ENCODE measurements at regions not wholly inside any gene's neighbourhood (a gene's known extent, or its start where the extent isn't known, plus 50 kb on each side); places are given as distances from the start of the nearest gene placed in this dataset.

GRCh38 chr2:234366891-234367290, 130.0 kb downstream of the ARL4C start:
- no peaks in the 10 kb centered on the region for H3K79me2 ChIP-seq (ENCODE audit: control insufficient read depth, insufficient read depth, low read length)
- H3K4me2 ChIP-seq (ENCODE audit: control insufficient read depth, extremely low read depth, insufficient read depth, low read depth, low read length), result peak overlapping the region; percentile 3

GRCh38 chr2:234364661-234365060, 132.2 kb downstream of the ARL4C start:
- H3K9ac ChIP-seq (ENCODE audit: control insufficient read depth, extremely low read depth, insufficient read depth, low read length), result no peak overlapping the region
- no peak for TF ChIP-seq EZH2 (IDR thresholded peaks at IDR 0.05; ENCODE audit: low read length)
- TF ChIP-seq CTCF (optimal IDR thresholded peaks at IDR 0.05 in 1 of 3, IDR thresholded peaks at IDR 0.05 in 1 of 3, conservative IDR thresholded peaks at IDR 0.05 in 1 of 3; ENCODE audit: extremely low read depth in 1 of 3, insufficient read depth in 2 of 3, low read length in 3 of 3), result no peak
- no peaks in the 10 kb centered on the region for H3K9me1 ChIP-seq (ENCODE audit: control insufficient read depth, extremely low read depth, insufficient read depth, low read length)
- no peaks in the 10 kb centered on the region for H3K27me3 ChIP-seq (ENCODE audit: control insufficient read depth, extremely low read depth, insufficient read depth, low read length)
- H2AFZ ChIP-seq (ENCODE audit: control insufficient read depth, low read length), result no peak overlapping the region
- FAIRE-seq, result no peak
- no peaks in the 10 kb centered on the region for H3K79me2 ChIP-seq (ENCODE audit: control insufficient read depth, insufficient read depth, low read length)
- no peak for DNase-seq (ENCODE audit: low read depth, low spot score)
- H3K27ac ChIP-seq (ENCODE audit: control insufficient read depth, insufficient read depth, low read length), result no peak overlapping the region
- H3K9me3 ChIP-seq (ENCODE audit: control insufficient read depth, low read depth, low read length), result no peaks in the 10 kb centered on the region
- H3K36me3 ChIP-seq (ENCODE audit: control insufficient read depth in 2 of 2, extremely low read depth in 1 of 2, insufficient read depth in 2 of 2, low read length in 2 of 2), result no peaks in the 10 kb centered on the region
- peaks cover 36% of the 10 kb centered on the region for H3K4me1 ChIP-seq (ENCODE audit: control insufficient read depth, extremely low read depth, insufficient read depth, low read length)
- H4K20me1 ChIP-seq (ENCODE audit: control insufficient read depth, extremely low read depth, insufficient read depth, low read length), result no peaks in the 10 kb centered on the region
- dilution Hi-C loops (cut with MboI; ENCODE audit: extremely low pct_ligation_motif_present, low sequenced_read_pairs), result no loop called here
- H3K4me3 ChIP-seq (ENCODE audit: control insufficient read depth in 2 of 3, extremely low read depth in 1 of 3, insufficient read depth in 2 of 3, low read depth in 1 of 3, low read length in 3 of 3), result no peak overlapping the region
- no peak overlapping the region for H3K4me2 ChIP-seq (ENCODE audit: control insufficient read depth, extremely low read depth, insufficient read depth, low read depth, low read length)

More at GRCh38 chr2:234366891-234367290, 130.0 kb downstream of the ARL4C start:
- H3K36me3 ChIP-seq (ENCODE audit: control insufficient read depth in 2 of 2, extremely low read depth in 1 of 2, insufficient read depth in 2 of 2, low read length in 2 of 2), result no peaks in the 10 kb centered on the region
- no peaks in the 10 kb centered on the region for H3K9me1 ChIP-seq (ENCODE audit: control insufficient read depth, extremely low read depth, insufficient read depth, low read length)
- H3K9ac ChIP-seq (ENCODE audit: control insufficient read depth, extremely low read depth, insufficient read depth, low read length), result no peak overlapping the region
- H3K9me3 ChIP-seq (ENCODE audit: control insufficient read depth, low read depth, low read length), result no peaks in the 10 kb centered on the region
- dilution Hi-C loops (cut with MboI; ENCODE audit: extremely low pct_ligation_motif_present, low sequenced_read_pairs), result no loop called here
- no peaks in the 10 kb centered on the region for H4K20me1 ChIP-seq (ENCODE audit: control insufficient read depth, extremely low read depth, insufficient read depth, low read length)
- TF ChIP-seq CTCF (optimal IDR thresholded peaks at IDR 0.05 in 1 of 3, IDR thresholded peaks at IDR 0.05 in 1 of 3, conservative IDR thresholded peaks at IDR 0.05 in 1 of 3; ENCODE audit: extremely low read depth in 1 of 3, insufficient read depth in 2 of 3, low read length in 3 of 3) (no peak), EZH2 (IDR thresholded peaks at IDR 0.05; ENCODE audit: low read length) (no peak)
- no peaks in the 10 kb centered on the region for H3K27me3 ChIP-seq (ENCODE audit: control insufficient read depth, extremely low read depth, insufficient read depth, low read length)
- no peak for DNase-seq (ENCODE audit: low read depth, low spot score)
- no peak overlapping the region for H3K4me3 ChIP-seq (ENCODE audit: control insufficient read depth in 2 of 3, extremely low read depth in 1 of 3, insufficient read depth in 2 of 3, low read depth in 1 of 3, low read length in 3 of 3)
- FAIRE-seq, result peak; percentile 67
- H3K4me1 ChIP-seq (ENCODE audit: control insufficient read depth, extremely low read depth, insufficient read depth, low read length), result peaks cover 41% of the 10 kb centered on the region
- no peak overlapping the region for H3K27ac ChIP-seq (ENCODE audit: control insufficient read depth, insufficient read depth, low read length)
- H2AFZ ChIP-seq (ENCODE audit: control insufficient read depth, low read length), result peak overlapping the region; percentile 73

All from keratinocyte (primary cell).